Brain microvascular endothelial cell (primary cell): ENCODE measurements at regions not wholly inside any gene's neighbourhood (a gene's known extent, or its start where the extent isn't known, plus 50 kb on each side); places are given as distances from the start of the nearest gene placed in this dataset.

Experiments used
- DNase-seq: peaks from one replicate; pipeline ENCODE4 v3.0.0-alpha.2; 2020
- H3K27ac ChIP-seq: fragments of 250-450 bp; sonication (Bioruptor Pico); 2 replicates; pipeline ENCODE4 v1.5.1; 2020; ENCODE audit warnings: mild to moderate bottlenecking, moderate library complexity
- H3K27me3 ChIP-seq: fragments of 250-450 bp; sonication (Bioruptor Pico); replicated peaks from 2 replicates; pipeline ENCODE4 v1.5.1; 2020; ENCODE audit warnings: mild to moderate bottlenecking
- H3K36me3 ChIP-seq: fragments of 250-450 bp; sonication (Bioruptor Pico); replicated peaks from 2 replicates; pipeline ENCODE4 v1.5.1; 2020; ENCODE audit warnings: mild to moderate bottlenecking
- H3K4me3 ChIP-seq: 2 replicates; pipeline ENCODE4 v1.5.1; 2011; ENCODE audit warnings: low read depth, mild to moderate bottlenecking, control low read depth, low read length, moderate library complexity
- CTCF ChIP-seq: IDR thresholded peaks from 2 replicates; pipeline ENCODE4 v1.5.1; 2011; ENCODE audit warnings: low read depth, mild to moderate bottlenecking, moderate library complexity, low read length, control low read depth, inconsistent platforms; ENCODE audit errors: missing control alignments
- in situ Hi-C: cut with HindIII; loops from 2 replicates; pipeline ENCODE4 v1.10.0; 2017; ENCODE audit warnings: low sequenced_read_pairs, low pct_ligation_motif_present

GRCh38 chr1:171431994-171432393 is 53.3 kb upstream of the PRRC2C start:
- H3K36me3 ChIP-seq: no peaks in the 10 kb centered on the region
- H3K27ac ChIP-seq: no peak overlapping the region
- no peak for DNase-seq
- in situ Hi-C loops: no loop called here
- H3K27me3 ChIP-seq: no peaks in the 10 kb centered on the region
- no peak for TF ChIP-seq CTCF
- H3K4me3 ChIP-seq: no peak overlapping the region

GRCh38 chr1:171432473-171432872 is 52.9 kb upstream of the PRRC2C start:
- Histone ChIP-seq H3K27me3 (no peaks in the 10 kb centered on the region), H3K27ac (no peak overlapping the region), H3K4me3 (no peak overlapping the region), H3K36me3 (no peaks in the 10 kb centered on the region)
- no peak for TF ChIP-seq CTCF
- DNase-seq: no peak
- in situ Hi-C loops: no loop called here

GRCh38 chr1:171433451-171433850 is 51.9 kb upstream of the PRRC2C start:
- in situ Hi-C loops: no loop called here
- Histone ChIP-seq H3K4me3 (no peak overlapping the region), H3K36me3 (no peaks in the 10 kb centered on the region), H3K27me3 (no peaks in the 10 kb centered on the region), H3K27ac (no peak overlapping the region)
- no peak for TF ChIP-seq CTCF
- DNase-seq: peak; percentile 61

- Histone ChIP-seq H3K4me3 (peak overlapping the region; percentile 0), H3K36me3 (no peaks in the 10 kb centered on the region), H3K27me3 (no peaks in the 10 kb centered on the region), H3K27ac (peak overlapping the region; percentile 92)
- peak; percentile 74 for DNase-seq
- TF ChIP-seq CTCF: no peak
- in situ Hi-C loops: no loop called here
Observed at GRCh38 chr1:171434717-171435346, 50.5 kb upstream of the PRRC2C start.
